Esophagus (tissue), 2 donors: ENCODE measurements at regions not wholly inside any gene's neighbourhood (a gene's known extent, or its start where the extent isn't known, plus 50 kb on each side); places are given as distances from the start of the nearest gene placed in this dataset.

Experiments used
- H3K27ac ChIP-seq, 2 donors: one replicate each; pipeline ENCODE4 v1.5.1; 2013; ENCODE audit warnings: low read depth in 2 of 2, mild to moderate bottlenecking in 2 of 2, inconsistent platforms in 1 of 2, low read length in 1 of 2, moderate library complexity in 1 of 2
- H3K27me3 ChIP-seq, 2 donors: one replicate each; pipeline ENCODE4 v1.6.1; 2013; ENCODE audit warnings: low read length in 2 of 2, control low read depth in 1 of 2, mild to moderate bottlenecking in 1 of 2; ENCODE audit not compliant: insufficient read depth in 2 of 2, control insufficient read depth in 1 of 2
- H3K36me3 ChIP-seq, 2 donors: one replicate each; pipeline ENCODE4 v1.6.1; 2013; ENCODE audit warnings: low read length in 1 of 2; ENCODE audit not compliant: control insufficient read depth in 2 of 2, insufficient read depth in 2 of 2
- H3K4me1 ChIP-seq, 2 donors: one replicate each; pipeline ENCODE4 v1.6.1; 2013; ENCODE audit warnings: low read length in 1 of 2; ENCODE audit not compliant: control insufficient read depth in 2 of 2, insufficient read depth in 2 of 2
- H3K4me3 ChIP-seq, 2 donors: one replicate each; pipeline ENCODE4 v1.5.1; 2013; ENCODE audit warnings: low read length in 2 of 2, mild to moderate bottlenecking in 2 of 2, low read depth in 1 of 2, moderate library complexity in 1 of 2
- H3K9me3 ChIP-seq, 2 donors: one replicate each; pipeline ENCODE4 v1.6.1; 2013; ENCODE audit warnings: mild to moderate bottlenecking in 2 of 2, low read depth in 1 of 2, low read length in 1 of 2, moderate library complexity in 1 of 2; ENCODE audit not compliant: control insufficient read depth in 2 of 2, insufficient read depth in 1 of 2
- WGBS, 2 donors: extraction: QIAGEN DNeasy Blood & Tissue Kit; methylation state at CpG; one replicate each; pipeline ENCODE4 v1.1.7; 2013; 5-methylcytosine and 5-hydroxymethylcytosine counted together
- donor health status: healthy with polysubstance abuse.
- donor health status: Bipolar disorder and iron deficiency.

DNA sequence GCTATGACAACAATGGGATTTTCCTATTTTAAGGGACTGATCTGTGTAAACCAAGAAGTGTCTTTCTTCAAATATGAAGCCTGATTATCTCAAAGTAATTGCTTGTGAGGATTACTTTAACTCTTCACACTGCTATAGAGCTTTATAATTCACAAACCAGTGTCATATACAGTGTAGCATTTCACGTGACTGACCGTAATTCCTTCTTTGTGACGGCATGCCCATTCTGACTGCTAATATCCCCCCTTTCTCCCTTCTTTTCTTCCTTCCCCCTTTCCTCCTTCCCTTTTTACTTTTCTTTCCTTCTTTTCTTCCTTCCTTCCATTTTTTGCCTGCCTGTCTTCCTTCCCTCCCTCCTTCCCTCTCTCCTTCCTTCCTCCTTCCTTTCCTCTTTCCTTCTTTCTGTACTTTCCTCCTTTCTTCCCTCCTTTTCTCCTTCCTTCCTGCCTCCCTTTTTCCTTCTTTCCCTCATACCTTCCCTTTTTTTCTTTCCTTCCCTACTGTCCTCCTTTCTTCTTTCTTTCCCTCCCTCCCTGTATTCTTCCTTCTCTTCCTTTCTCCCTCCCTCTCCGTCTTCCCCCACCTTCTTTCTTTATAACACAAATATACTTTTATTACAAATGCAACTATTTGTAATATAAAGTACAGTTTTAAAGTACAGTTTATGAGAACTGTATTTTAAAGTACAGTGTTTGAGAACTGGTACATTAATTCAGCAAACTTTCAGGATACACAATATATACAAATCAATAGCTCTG is 75.0 kb upstream of the EXOC2 start:
- H3K9me3 ChIP-seq, result peaks cover 0 to 4% of the 10 kb centered on the region in 2 donors
- H3K27me3 ChIP-seq, result peaks cover 0 to 3% of the 10 kb centered on the region in 2 donors
- H3K4me3 ChIP-seq, result no peak overlapping the region
- H3K4me1 ChIP-seq, result no peaks in the 10 kb centered on the region
- 79 to 80% methylated on average over 4 of the region's 4 CpGs for WGBS, 2 donors
- no peaks in the 10 kb centered on the region for H3K36me3 ChIP-seq
- H3K27ac ChIP-seq, result no peak overlapping the region

DNA sequence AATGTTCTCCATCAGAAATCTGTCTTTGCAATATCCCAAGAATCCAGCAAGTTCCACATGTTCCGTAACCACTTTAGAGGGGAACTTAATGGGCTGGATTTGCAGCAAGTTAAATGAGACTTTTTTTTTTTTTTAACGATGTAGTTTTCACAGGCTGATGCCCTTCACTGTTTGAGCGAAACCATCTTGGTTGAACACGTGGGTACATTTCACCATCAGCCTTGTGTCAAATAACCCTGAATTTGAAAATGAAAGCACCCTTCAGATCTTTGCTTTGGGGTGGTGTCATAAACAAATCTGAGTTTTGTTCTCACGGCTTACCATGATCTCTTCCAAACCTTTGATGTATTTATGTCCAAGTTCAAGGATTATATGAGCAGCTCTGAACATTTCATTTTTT is 73.7 kb upstream of the EXOC2 start:
- peaks cover 0 to 3% of the 10 kb centered on the region in 2 donors for H3K27me3 ChIP-seq
- WGBS, 2 donors, result 44 to 56% methylated on average over 5 of the region's 5 CpGs
- H3K9me3 ChIP-seq, result peaks cover 0 to 4% of the 10 kb centered on the region in 2 donors
- H3K4me3 ChIP-seq, result no peak overlapping the region
- H3K27ac ChIP-seq, result peak overlapping the region in 1 of 2 donors; percentile 15
- H3K36me3 ChIP-seq, result no peaks in the 10 kb centered on the region
- no peaks in the 10 kb centered on the region for H3K4me1 ChIP-seq

- peaks cover 0 to 4% of the 10 kb centered on the region in 2 donors for H3K9me3 ChIP-seq
- 84 to 85% methylated on average over 13 of the region's 13 CpGs for WGBS, 2 donors
- no peak overlapping the region for H3K27ac ChIP-seq
- H3K4me1 ChIP-seq, result no peaks in the 10 kb centered on the region
- peaks cover 0 to 3% of the 10 kb centered on the region in 2 donors for H3K27me3 ChIP-seq
- H3K36me3 ChIP-seq, result no peaks in the 10 kb centered on the region
- no peak overlapping the region for H3K4me3 ChIP-seq
Measured at GRCh38 chr6:761997-762396, 69.1 kb upstream of the EXOC2 start.

DNA sequence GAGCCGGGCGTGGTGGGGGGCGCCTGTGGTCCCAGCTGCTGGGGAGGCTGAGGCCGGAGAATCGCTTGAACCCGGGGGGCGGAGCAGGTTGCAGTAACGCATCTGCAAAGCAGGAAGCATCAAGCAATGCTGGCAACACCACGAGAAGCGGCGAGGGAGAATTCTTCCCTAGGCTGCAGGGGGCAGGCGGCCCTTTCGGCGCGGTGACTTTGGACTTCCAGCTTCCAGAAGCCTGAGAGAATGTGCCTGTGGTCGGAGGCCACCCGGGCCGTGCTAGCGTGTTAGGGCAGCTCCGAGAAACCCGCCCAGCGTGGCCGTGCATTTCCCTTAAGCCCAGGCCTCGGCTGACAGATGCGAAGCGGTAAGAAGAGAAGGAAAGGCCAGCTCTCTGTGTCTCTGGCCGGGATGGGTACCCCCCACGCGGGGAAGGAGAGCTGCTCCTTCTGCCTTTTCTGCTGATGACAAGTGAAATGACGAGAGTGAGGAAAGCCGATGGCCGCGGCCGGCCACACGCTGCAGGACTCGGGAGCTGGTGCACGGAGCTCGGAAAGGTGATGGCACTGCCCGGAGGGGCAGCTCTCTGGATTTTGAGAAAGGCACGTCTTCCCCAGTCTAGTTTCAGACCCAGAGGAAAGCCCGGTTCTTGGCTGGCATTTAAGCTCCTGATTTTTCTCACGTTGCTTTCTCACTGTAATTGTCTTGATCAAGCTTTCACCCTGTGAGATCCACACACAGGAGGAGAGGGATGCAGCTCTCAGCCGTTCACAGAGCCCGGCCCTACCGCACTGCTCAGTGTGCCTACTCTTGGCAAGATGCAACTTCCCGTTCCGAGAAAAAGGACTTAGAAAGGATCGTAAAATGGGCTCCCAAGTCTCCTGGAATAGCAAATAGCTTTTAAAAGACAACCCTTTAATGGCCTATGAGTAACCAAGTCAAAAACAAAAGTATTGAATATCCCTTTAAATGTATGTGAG is 68.3 kb upstream of the EXOC2 start:
- WGBS, 2 donors, result 88 to 89% methylated on average over 47 to 48 of the region's 48 CpGs
- peaks cover 0 to 4% of the 10 kb centered on the region in 2 donors for H3K9me3 ChIP-seq
- H3K4me1 ChIP-seq, result no peaks in the 10 kb centered on the region
- peaks cover 0 to 3% of the 10 kb centered on the region in 2 donors for H3K27me3 ChIP-seq
- H3K27ac ChIP-seq, result no peak overlapping the region
- no peak overlapping the region for H3K4me3 ChIP-seq
- H3K36me3 ChIP-seq, result no peaks in the 10 kb centered on the region

DNA sequence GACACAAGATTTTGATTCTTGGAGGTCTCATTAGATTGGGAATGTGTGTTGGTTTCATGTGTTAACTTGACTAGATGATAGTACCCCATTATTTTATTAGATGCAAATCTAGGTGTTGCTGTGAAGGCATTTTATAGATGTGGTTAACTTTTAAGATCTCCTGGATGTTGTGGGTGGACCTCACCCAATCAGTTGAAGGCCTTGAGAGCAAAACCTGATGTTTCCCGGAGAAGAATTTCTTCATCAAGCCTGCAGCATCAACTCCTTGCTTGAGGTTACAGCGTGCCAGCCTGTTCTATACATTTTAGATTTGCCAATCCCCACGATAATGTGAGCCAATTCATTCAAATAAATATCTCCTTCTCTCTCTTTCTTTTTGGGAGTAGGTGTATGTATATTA is 66.8 kb upstream of the EXOC2 start:
- Histone ChIP-seq H3K4me3 (no peak overlapping the region), H3K4me1 (no peaks in the 10 kb centered on the region), H3K27me3 (peaks cover 0 to 2% of the 10 kb centered on the region in 2 donors), H3K27ac (no peak overlapping the region), H3K36me3 (no peaks in the 10 kb centered on the region), H3K9me3 (peaks cover 0 to 4% of the 10 kb centered on the region in 2 donors)
- WGBS, 2 donors, result 90 to 96% methylated on average over 3 of the region's 3 CpGs

- no peaks in the 10 kb centered on the region for H3K36me3 ChIP-seq
- H3K27ac ChIP-seq, result no peak overlapping the region
- H3K9me3 ChIP-seq, result no peaks in the 10 kb centered on the region
- no peaks in the 10 kb centered on the region for H3K4me1 ChIP-seq
- peaks cover 0 to 2% of the 10 kb centered on the region in 2 donors for H3K27me3 ChIP-seq
- no peak overlapping the region for H3K4me3 ChIP-seq
Measured at GRCh38 chr6:756224-756623, 63.3 kb upstream of the EXOC2 start.

- Histone ChIP-seq H3K27ac (no peak overlapping the region), H3K36me3 (no peaks in the 10 kb centered on the region), H3K4me1 (no peaks in the 10 kb centered on the region), H3K27me3 (peaks cover 0 to 2% of the 10 kb centered on the region in 2 donors), H3K4me3 (no peak overlapping the region), H3K9me3 (no peaks in the 10 kb centered on the region)
- 73 to 84% methylated on average over 3 of the region's 3 CpGs for WGBS, 2 donors
Measured at GRCh38 chr6:754202-754601, 61.3 kb upstream of the EXOC2 start.

DNA sequence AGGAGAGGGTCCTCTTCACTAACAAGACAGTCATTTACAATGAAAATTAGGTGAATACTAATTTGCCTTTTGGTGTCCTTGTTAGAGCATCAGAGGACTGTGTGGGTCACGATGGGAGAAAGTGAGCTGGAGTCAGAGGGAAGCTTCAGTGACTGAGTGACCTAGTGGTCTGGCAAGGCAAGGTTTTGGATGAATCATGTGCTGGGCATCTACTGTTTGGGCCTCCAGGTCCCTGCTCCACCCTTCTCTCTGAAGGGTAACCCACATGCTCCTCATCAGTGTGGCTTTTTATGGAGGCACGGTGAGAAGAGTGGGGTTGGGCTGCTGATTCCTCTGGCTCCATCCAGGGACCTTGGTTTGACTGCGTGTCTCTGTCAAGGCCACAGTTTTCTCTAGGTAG is 60.5 kb upstream of the EXOC2 start:
- Histone ChIP-seq H3K27ac (no peak overlapping the region), H3K4me1 (no peaks in the 10 kb centered on the region), H3K4me3 (no peak overlapping the region), H3K9me3 (no peaks in the 10 kb centered on the region), H3K27me3 (peaks cover 0 to 2% of the 10 kb centered on the region in 2 donors), H3K36me3 (no peaks in the 10 kb centered on the region)
- 92 to 98% methylated on average over 3 of the region's 3 CpGs for WGBS, 2 donors

DNA sequence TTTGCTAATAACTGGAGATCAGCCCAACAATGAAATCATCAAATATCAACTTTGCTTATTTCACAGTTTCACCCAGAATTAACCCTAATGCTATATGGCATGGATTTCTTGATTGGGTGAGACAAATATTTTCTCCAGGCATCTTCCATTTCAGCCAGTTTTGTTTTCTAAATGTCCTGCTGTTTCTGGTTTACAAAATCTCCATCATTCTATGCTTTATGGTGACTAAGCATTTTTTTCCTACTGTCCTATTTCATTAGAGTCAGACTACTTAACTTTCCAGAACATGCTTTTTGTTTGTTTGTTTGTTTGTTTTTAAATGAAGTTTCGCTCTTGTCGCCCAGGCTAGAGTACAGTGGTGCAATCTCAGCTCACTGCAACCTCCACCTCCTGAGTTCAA is 59.5 kb upstream of the EXOC2 start:
- Histone ChIP-seq H3K9me3 (no peaks in the 10 kb centered on the region), H3K36me3 (no peaks in the 10 kb centered on the region), H3K4me3 (no peak overlapping the region), H3K4me1 (no peaks in the 10 kb centered on the region), H3K27me3 (peaks cover 0 to 2% of the 10 kb centered on the region in 2 donors), H3K27ac (no peak overlapping the region)
- WGBS, 2 donors, result 93 to 94% methylated on average over 2 of the region's 2 CpGs
